ENCODE measurements at regions not wholly inside any gene's neighbourhood (a gene's known extent, or its start where the extent isn't known, plus 50 kb on each side); places are given as distances from the start of the nearest gene placed in this dataset.

DNA sequence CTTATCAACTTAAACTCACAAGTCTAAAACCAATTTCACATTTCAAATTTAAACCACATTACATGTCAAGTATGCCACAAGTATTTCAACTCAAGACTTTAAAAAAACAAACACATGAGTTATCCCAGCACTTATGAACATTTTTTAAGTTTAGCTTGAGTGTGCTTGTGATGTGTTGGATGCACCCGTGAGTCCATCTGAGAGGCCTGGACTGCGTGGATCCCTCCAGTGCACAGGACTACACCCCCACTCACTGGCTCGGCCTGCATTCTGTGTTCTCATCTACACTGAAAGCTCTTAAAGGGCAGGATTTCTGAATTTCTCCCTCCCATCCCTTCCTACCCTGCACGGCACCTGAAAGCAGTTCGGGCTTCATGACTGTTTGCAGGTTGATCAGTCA is 128.8 kb upstream of the CD93 start:
- ChIA-PET CTCF (no interaction called here), POLR2A (no interaction called here)
- Histone ChIP-seq H3K4me1 (no peaks in the 10 kb centered on the region), H3K4me3 (no peak overlapping the region), H3K4me2 (no peak overlapping the region), H3K27ac (no peak overlapping the region), H3K9me3 (0 out of 3 replicates have a peak, but pooled peaks cover 9% of the 10 kb centered on the region)
- WGBS (ENCODE audit: missing lambda C conversion rate), result 69% methylated on average over 5 of the region's 5 CpGs
- no peak for DNase-seq (ENCODE audit: low read depth in 1 of 2, low spot score in 1 of 2)
- TF ChIP-seq SMC3 (IDR thresholded peaks at IDR 0.05) (no peak), EHMT2 (IDR thresholded peaks at IDR 0.05; ENCODE audit: low read depth) (no peak), SREBF2 (IDR thresholded peaks at IDR 0.05) (no peak), CBX8 (IDR thresholded peaks at IDR 0.05) (no peak)
- TF ChIP-seq, protein P1, sequence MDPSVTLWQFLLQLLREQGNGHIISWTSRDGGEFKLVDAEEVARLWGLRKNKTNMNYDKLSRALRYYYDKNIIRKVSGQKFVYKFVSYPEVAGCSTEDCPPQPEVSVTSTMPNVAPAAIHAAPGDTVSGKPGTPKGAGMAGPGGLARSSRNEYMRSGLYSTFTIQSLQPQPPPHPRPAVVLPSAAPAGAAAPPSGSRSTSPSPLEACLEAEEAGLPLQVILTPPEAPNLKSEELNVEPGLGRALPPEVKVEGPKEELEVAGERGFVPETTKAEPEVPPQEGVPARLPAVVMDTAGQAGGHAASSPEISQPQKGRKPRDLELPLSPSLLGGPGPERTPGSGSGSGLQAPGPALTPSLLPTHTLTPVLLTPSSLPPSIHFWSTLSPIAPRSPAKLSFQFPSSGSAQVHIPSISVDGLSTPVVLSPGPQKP (IDR thresholded peaks at IDR 0.05; ENCODE audit: low read depth, low read length), result no peak
- TF ChIP-seq, protein P2, sequence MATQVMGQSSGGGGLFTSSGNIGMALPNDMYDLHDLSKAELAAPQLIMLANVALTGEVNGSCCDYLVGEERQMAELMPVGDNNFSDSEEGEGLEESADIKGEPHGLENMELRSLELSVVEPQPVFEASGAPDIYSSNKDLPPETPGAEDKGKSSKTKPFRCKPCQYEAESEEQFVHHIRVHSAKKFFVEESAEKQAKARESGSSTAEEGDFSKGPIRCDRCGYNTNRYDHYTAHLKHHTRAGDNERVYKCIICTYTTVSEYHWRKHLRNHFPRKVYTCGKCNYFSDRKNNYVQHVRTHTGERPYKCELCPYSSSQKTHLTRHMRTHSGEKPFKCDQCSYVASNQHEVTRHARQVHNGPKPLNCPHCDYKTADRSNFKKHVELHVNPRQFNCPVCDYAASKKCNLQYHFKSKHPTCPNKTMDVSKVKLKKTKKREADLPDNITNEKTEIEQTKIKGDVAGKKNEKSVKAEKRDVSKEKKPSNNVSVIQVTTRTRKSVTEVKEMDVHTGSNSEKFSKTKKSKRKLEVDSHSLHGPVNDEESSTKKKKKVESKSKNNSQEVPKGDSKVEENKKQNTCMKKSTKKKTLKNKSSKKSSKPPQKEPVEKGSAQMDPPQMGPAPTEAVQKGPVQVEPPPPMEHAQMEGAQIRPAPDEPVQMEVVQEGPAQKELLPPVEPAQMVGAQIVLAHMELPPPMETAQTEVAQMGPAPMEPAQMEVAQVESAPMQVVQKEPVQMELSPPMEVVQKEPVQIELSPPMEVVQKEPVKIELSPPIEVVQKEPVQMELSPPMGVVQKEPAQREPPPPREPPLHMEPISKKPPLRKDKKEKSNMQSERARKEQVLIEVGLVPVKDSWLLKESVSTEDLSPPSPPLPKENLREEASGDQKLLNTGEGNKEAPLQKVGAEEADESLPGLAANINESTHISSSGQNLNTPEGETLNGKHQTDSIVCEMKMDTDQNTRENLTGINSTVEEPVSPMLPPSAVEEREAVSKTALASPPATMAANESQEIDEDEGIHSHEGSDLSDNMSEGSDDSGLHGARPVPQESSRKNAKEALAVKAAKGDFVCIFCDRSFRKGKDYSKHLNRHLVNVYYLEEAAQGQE (IDR thresholded peaks at IDR 0.05), result no peak
- no peak for ATAC-seq
- FAIRE-seq, result no peak

DNA sequence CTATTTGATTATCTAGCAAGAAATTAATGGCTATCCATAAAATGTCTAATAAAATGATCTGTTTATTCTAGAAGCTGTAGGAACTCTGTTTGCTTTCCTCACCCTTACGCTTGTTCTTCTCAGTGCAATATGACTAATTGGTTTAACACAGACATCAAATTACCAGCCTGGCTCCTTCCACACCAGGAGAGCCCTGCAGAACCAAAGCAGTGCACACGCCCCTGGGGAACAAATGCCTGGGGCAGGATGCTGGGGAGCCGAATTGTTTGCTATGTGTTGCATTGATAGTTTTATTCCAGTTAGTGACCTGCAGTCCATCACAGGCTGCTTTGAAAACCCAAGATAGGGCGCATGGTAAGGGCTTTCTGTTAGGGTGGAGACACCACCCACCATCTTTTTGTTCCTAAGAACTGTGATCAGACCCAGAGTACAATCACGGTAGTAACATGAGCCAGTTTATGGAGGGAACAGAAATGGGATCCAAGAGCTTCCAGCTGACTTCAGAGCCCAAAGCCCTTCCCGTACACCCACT is 126.4 kb upstream of the CD93 start:
- WGBS (ENCODE audit: missing lambda C conversion rate), result 27% methylated on average over 6 of the region's 6 CpGs

DNA sequence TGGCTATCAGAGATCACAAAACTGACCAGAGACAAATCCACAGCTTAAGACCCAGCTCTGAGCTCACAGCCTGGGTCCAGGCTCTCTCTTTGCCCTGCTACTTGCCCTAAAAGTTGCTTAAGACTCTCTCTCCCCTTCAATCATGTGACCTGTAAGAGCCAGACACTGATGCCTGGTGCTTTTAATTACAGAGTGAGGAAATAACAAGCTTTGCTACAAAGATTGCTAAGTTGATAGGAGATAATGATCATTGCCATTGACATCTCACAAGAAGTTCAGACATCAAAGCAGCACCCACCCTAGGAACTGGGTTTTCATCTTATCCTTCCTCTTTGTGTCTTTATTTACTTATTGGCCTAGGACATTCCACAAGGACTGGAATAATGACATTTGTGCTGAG is 125.9 kb upstream of the CD93 start:
- H3K9me3 ChIP-seq, result no peaks in the 10 kb centered on the region
- H3K4me1 ChIP-seq, result no peaks in the 10 kb centered on the region
- H3K4me3 ChIP-seq, result no peak overlapping the region
- FAIRE-seq, result no peak
- ChIA-PET POLR2A (no interaction called here), CTCF (interaction anchor here (0.6 to 2.6 kb wide), 6 partner anchors 11 to 455 kb away, joined by 3 to 8 read pairs (median 3); no protein-coding TSS in a partner anchor)
- no peak for ATAC-seq
- TF ChIP-seq JUNB (IDR thresholded peaks at IDR 0.05), result no peak
- no peak for TF ChIP-seq NFE2L2 (conservative IDR thresholded peaks at IDR 0.05; ENCODE audit: low read length)
- TF ChIP-seq CHD2 (IDR thresholded peaks at IDR 0.05; ENCODE audit: low read length, partially characterized antibody), result no peak
- no peak for TF ChIP-seq BHLHE40 (IDR thresholded peaks at IDR 0.05; ENCODE audit: low read depth, low read length)
- no peak for TF ChIP-seq CHD4 (IDR thresholded peaks at IDR 0.05; ENCODE audit: borderline replicate concordance)
- no peak for TF ChIP-seq TP53 (CRISPR knock-in tag; IDR thresholded peaks at IDR 0.05)
- TF ChIP-seq HOXA7 (CRISPR knock-in tag; IDR thresholded peaks at IDR 0.05), result no peak
- H3K4me2 ChIP-seq, result no peak overlapping the region
- DNase-seq (ENCODE audit: low read depth in 1 of 2, low spot score in 1 of 2), result no peak
- H3K27ac ChIP-seq, result no peak overlapping the region

More for the DNA sequence above, 126.4 kb upstream of the CD93 start:
- ChIA-PET POLR2A (no interaction called here), CTCF (interaction anchor here (0.6 to 2.6 kb wide), 4 partner anchors 11 to 456 kb away, joined by 3 to 8 read pairs (median 3); no protein-coding TSS in a partner anchor)
- DNase-seq (ENCODE audit: low read depth in 1 of 2, low spot score in 1 of 2) (no peak), ATAC-seq (no peak), FAIRE-seq (no peak)
- no peak overlapping the region for H3K4me2 ChIP-seq
- no peaks in the 10 kb centered on the region for H3K4me1 ChIP-seq
- H3K4me3 ChIP-seq, result no peak overlapping the region
- TF ChIP-seq CHD2 (IDR thresholded peaks at IDR 0.05; ENCODE audit: low read length, partially characterized antibody), result no peak
- TF ChIP-seq, protein P2 (IDR thresholded peaks at IDR 0.05), result no peak
- no peak for TF ChIP-seq FOSB (CRISPR knock-in tag; IDR thresholded peaks at IDR 0.05)
- no peak for TF ChIP-seq KDM5A (IDR thresholded peaks at IDR 0.05)
- TF ChIP-seq POLR2AphosphoS2 (conservative IDR thresholded peaks at IDR 0.05; ENCODE audit: low read length), result no peak
- no peak for TF ChIP-seq KDM1A (IDR thresholded peaks at IDR 0.05; ENCODE audit: low read depth)
- H3K27ac ChIP-seq, result no peak overlapping the region
- H3K9me3 ChIP-seq, result no peaks in the 10 kb centered on the region
